DMS53 (cell line): ENCODE measurements at regions not wholly inside any gene's neighbourhood (a gene's known extent, or its start where the extent isn't known, plus 50 kb on each side); places are given as distances from the start of the nearest gene placed in this dataset.
A peak's percentile ranks its signal among the peaks of the same experiment; 100 is the strongest.

Experiments used
- DNase-seq: peaks from one replicate; lab custom pipeline; 2025; lab: John Stamatoyannopoulos, UW

- DNase-seq = no peak
Measured at GRCh38 chr2:172204309-172204708, 101.6 kb upstream of the DLX2 start.

- no peak for DNase-seq
Measured at GRCh38 chr2:172204762-172205161, 102.1 kb upstream of the DLX2 start.

- no peak for DNase-seq
Measured at GRCh38 chr2:172205292-172205691, 102.6 kb upstream of the DLX2 start.

GRCh38 chr2:172207911-172208310 lies 105.2 kb upstream of the DLX2 start:
- DNase-seq = peak; percentile 30

GRCh38 chr2:172208791-172209325 lies 106.2 kb upstream of the DLX2 start:
- no peak for DNase-seq

- DNase-seq = no peak
Measured at GRCh38 chr2:172210599-172210998, 107.9 kb upstream of the DLX2 start.

GRCh38 chr2:172211512-172211911 lies 108.8 kb upstream of the DLX2 start:
- no peak for DNase-seq

- DNase-seq = no peak
Measured at GRCh38 chr2:172213116-172213860, 110.6 kb upstream of the DLX2 start.

GRCh38 chr2:172214252-172214651 lies 111.6 kb upstream of the DLX2 start:
- no peak for DNase-seq

GRCh38 chr2:172215172-172215935 lies 112.7 kb upstream of the DLX2 start:
- no peak for DNase-seq

GRCh38 chr2:172215936-172216335 lies 113.2 kb upstream of the DLX2 start:
- DNase-seq = no peak

GRCh38 chr2:172216477-172216876 lies 113.8 kb upstream of the DLX2 start:
- no peak for DNase-seq

- DNase-seq = no peak
Measured at GRCh38 chr2:172219201-172219600, 116.5 kb upstream of the DLX2 start.

- DNase-seq = no peak
Measured at GRCh38 chr2:172220121-172220520, 117.4 kb upstream of the DLX2 start.

- peak; percentile 57 for DNase-seq
Measured at GRCh38 chr2:172223601-172224054, 120.9 kb upstream of the DLX2 start.

GRCh38 chr2:172225786-172226185 lies 123.1 kb upstream of the DLX2 start:
- DNase-seq = no peak

GRCh38 chr2:172226244-172227061 lies 123.8 kb upstream of the DLX2 start:
- peak; percentile 47 for DNase-seq

- no peak for DNase-seq
Measured at GRCh38 chr2:172227719-172228118, 125.0 kb upstream of the DLX2 start.

- DNase-seq = no peak
Measured at GRCh38 chr2:172228177-172228808, 125.6 kb upstream of the DLX2 start.

GRCh38 chr2:172229125-172229524 lies 126.4 kb upstream of the DLX2 start:
- DNase-seq = no peak

GRCh38 chr2:172230332-172230888 lies 127.7 kb upstream of the DLX2 start:
- DNase-seq = no peak
